VCaP (cell line): ENCODE measurements at regions not wholly inside any gene's neighbourhood (a gene's known extent, or its start where the extent isn't known, plus 50 kb on each side); places are given as distances from the start of the nearest gene placed in this dataset.

Experiments used
- H3K27ac ChIP-seq: fragments of 450-650 bp; 2 replicates; pipeline ENCODE4 v1.5.1; 2017
- TF ChIP-seq, protein P1 (sequence below): fragments of 450-650 bp; conservative IDR thresholded peaks from 2 replicates; pipeline ENCODE4 v1.5.1; 2017; ENCODE audit warnings: mild to moderate bottlenecking, moderate library complexity

DNA sequence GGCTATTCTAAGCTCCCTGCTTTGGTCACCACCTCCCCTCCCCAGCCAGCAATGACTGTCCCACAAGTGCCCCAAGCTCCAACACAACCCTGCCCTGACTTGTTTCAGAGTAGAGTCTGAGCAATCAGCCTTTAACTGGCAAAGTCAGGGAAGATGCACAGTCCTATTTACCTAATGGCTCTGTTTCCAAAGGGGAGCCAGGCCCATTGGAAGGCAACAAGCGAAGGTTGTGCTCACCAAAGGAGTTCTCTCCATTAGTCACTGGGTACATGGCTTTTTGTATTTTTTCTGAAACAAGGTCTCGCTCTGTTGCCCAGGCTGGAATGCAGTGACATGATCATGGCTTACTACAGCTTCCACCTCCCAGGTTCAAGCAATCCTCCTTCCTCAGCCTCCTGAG is 267.1 kb upstream of the CRY1 start:
- TF ChIP-seq, protein P1, sequence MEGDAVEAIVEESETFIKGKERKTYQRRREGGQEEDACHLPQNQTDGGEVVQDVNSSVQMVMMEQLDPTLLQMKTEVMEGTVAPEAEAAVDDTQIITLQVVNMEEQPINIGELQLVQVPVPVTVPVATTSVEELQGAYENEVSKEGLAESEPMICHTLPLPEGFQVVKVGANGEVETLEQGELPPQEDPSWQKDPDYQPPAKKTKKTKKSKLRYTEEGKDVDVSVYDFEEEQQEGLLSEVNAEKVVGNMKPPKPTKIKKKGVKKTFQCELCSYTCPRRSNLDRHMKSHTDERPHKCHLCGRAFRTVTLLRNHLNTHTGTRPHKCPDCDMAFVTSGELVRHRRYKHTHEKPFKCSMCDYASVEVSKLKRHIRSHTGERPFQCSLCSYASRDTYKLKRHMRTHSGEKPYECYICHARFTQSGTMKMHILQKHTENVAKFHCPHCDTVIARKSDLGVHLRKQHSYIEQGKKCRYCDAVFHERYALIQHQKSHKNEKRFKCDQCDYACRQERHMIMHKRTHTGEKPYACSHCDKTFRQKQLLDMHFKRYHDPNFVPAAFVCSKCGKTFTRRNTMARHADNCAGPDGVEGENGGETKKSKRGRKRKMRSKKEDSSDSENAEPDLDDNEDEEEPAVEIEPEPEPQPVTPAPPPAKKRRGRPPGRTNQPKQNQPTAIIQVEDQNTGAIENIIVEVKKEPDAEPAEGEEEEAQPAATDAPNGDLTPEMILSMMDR = no peak
- H3K27ac ChIP-seq = no peak overlapping the region

DNA sequence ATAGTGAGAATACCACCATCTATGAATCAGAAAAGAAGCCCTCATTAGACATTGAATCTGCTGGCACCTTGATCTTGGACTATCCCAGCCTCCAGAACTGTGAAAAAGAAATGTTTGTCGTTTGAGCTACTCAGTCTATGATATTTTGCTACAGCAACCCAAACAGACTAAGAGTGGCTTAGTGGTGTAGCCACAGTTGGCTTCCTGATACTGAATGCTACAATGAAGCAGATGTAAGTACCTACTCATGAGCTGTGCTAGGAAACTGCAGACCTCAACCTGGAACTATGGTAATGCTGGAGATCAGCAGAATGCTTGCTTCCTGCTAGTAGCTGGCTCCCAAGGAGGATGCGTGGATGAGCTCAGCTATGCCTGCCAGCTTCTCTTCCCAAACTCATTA is 268.6 kb upstream of the CRY1 start:
- no peak overlapping the region for H3K27ac ChIP-seq
- TF ChIP-seq, protein P1 = no peak

DNA sequence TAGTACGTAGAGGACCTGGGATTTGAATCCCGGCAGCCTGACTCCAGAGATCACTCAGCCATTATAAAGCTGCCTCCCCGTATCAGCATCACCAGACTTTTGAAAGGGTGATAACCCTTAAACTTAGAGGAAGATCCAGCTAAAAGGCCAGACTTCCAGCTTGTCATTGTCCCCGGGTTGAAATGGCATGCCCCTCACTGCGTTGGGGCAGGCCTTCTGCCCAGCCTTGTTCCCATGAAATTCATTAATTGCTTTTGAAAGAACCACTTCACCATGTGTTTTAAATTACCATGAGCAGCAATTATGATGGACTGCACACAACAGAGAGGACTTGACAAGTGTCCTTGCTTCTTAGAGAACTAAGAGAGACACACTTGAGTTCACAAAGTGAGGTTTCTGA is 269.6 kb upstream of the CRY1 start:
- H3K27ac ChIP-seq = no peak overlapping the region
- TF ChIP-seq, protein P1 = no peak

DNA sequence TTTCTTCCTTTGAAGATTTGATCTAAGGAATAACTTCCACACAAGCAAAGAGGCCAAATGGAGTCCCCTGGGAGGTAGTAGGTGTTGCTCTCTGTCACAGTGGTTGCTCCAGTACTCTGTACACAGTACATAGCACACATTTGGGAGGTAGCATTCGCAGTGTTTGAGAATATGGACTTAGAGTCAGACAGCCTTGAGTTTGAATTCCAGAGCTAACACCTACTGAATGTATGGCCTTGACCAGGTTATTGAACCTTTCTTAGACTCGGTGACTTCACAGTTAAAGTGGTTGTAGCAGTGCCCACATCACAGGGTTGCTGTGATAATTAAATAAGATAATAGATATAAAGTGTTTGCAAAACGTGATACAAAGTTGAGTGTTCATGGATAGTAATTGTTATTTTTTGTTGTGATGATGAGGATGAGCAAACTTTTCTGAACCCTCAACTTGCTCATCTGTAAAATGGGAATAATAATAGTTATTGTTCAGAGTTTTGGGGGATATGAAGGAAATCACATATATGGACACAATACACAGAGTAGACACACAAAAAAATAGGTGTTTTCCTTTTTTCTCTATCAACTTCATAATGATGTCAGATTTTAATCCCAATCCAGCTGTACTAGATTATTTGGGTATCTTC is 271.6 kb upstream of the CRY1 start:
- TF ChIP-seq, protein P1 = no peak
- H3K27ac ChIP-seq = no peak overlapping the region

DNA sequence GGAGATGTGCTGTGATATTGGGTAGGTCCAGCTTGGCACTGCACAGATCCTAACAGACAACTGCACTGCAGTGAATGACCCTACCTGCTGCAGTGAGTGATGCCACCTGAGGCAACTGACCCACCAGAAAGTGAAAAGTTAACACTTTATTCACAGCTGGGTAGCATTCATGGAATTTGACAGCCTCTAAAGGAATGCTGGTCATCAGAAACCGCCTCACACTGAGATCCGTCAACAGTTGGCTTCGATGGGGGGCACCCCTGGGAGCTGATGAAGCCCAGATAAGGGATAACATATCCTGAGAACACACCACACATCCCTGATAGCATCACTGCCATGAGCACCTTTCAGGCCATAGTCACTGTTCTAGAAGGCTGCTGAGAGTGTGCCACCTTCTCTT is 272.4 kb upstream of the CRY1 start:
- H3K27ac ChIP-seq = no peak overlapping the region
- TF ChIP-seq, protein P1 = no peak

DNA sequence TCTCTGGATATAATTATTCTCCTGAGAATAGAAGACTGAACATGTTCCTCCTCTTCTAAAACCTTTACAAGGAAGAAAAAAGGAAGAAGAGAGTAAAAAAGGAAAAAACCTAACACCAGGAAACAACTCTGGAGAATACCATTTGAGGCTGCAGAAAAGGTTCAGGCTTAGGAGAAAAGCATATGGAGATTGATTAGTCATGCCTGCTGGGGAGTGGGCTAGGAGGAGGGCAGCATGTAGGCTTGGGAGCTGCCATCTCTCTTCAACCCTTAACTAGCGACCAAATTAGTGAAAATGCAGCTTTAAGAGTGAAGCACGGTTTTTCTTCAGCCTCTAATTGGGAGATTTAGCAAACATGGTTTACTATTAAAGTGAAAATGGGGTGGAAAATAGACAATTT is 273.0 kb upstream of the CRY1 start:
- TF ChIP-seq, protein P1 = no peak
- H3K27ac ChIP-seq = no peak overlapping the region

DNA sequence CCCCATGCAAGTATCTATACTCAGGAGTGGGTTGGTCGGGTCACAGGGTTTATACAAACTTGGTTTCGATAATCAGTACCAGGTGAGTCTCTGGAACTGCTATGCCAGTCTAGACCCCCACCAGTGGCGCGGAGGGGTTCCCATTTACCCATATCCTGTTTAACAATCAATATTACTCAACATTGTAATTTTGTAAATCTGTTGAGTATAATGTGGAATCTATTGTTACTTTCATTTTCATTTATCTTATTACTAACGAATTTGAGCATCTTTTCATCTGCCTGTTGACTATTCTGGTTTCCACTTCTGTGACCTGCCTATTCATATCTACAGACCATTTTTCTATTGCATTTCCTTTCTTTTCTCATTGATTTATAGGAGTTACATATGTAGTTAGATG is 275.2 kb upstream of the CRY1 start:
- TF ChIP-seq, protein P1 = no peak
- no peak overlapping the region for H3K27ac ChIP-seq

DNA sequence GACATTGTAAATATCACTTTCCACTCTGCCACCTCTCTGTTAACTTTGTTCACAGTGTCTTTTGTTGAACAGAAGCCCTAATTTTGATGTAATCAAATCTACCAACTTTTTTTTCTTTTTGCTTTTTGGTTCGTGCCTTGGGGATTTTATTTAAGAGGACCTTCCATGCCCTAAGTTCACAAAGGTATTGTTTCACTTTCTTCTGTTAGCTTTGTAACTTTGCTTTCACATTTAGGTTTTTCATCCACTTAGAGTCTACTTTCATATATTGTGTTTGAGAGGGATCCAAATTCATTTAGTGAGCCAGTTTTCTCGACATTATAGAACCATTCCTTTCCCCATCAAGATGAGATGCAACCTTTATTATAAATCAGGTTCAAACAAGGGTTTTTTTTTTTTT is 275.7 kb upstream of the CRY1 start:
- H3K27ac ChIP-seq = no peak overlapping the region
- TF ChIP-seq, protein P1 = no peak
